ENCODE measurements at regions not wholly inside any gene's neighbourhood (a gene's known extent, or its start where the extent isn't known, plus 50 kb on each side); places are given as distances from the start of the nearest gene placed in this dataset.

GRCh38 chr18:21164548-21165095, 53.0 kb upstream of the ROCK1 start:
- no peak for TF ChIP-seq CTCF (IDR thresholded peaks at IDR 0.05)
- no peak for TF ChIP-seq POLR2A (IDR thresholded peaks at IDR 0.05)

All from uterus (tissue), 2 donors.